Tibial nerve (tissue), 3 donors: ENCODE measurements at regions not wholly inside any gene's neighbourhood (a gene's known extent, or its start where the extent isn't known, plus 50 kb on each side); places are given as distances from the start of the nearest gene placed in this dataset.

Experiments
- CTCF ChIP-seq, 5 experiments: fragments of 200-600 bp in 3 of 5; fragments of 450-650 bp in 2 of 5; sonication (generic) in 3 of 5; IDR thresholded peaks; one replicate each; pipeline ENCODE4 v1.5.1; 2016 to 2019; ENCODE audit warnings: antibody characterized with exemption in 5 of 5, mild to moderate bottlenecking in 3 of 5, moderate library complexity in 2 of 5
- POLR2A ChIP-seq, 2 donors: fragments of 450-650 bp; IDR thresholded peaks; one replicate each; pipeline ENCODE4 v1.6.1; 2017; ENCODE audit warnings: antibody characterized with exemption in 2 of 2, mild to moderate bottlenecking in 2 of 2, moderate library complexity in 2 of 2

DNA sequence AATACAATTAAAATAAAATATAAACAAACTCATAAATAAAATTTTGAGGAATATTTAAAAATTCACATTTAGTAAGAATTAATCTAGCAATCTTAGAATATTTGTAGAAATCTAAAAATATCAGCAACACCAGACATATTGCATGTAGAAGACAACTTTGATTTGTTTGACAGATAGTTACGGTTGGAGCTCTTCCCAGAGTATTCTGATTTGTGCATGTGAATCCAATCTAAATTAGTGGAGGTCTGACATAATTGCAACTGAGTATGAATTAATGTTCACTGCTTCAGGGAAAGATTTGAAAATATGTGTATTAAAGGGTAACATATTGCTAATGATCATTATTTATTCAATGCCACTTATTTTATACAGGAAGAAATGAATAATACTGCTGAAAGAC is 1546.2 kb downstream of the BRINP3 start:
- TF ChIP-seq CTCF (IDR thresholded peaks at IDR 0.05) (no peak), POLR2A (IDR thresholded peaks at IDR 0.05) (no peak)
